ENCODE measurements at regions not wholly inside any gene's neighbourhood (a gene's known extent, or its start where the extent isn't known, plus 50 kb on each side); places are given as distances from the start of the nearest gene placed in this dataset.
"Not testable (repeated sequence)": the region's sequence is repeated elsewhere in the genome, so short reads cannot be mapped to it uniquely, and the experiment has no call there.

- not testable (repeated sequence) for DNase-seq
These were observed 168.4 kb downstream of the CWH43 start for GRCh38 chr4:49154308-49155103.

GRCh38 chr4:49155270-49155669, 169.2 kb downstream of the CWH43 start:
- not testable (repeated sequence) for DNase-seq

- DNase-seq, result not testable (repeated sequence)
These were observed 170.2 kb downstream of the CWH43 start for GRCh38 chr4:49156309-49156708.

- DNase-seq, result not testable (repeated sequence)
These were observed 171.6 kb downstream of the CWH43 start for GRCh38 chr4:49157630-49158029.

- not testable (repeated sequence) for DNase-seq
These were observed 175.1 kb downstream of the CWH43 start for GRCh38 chr4:49161111-49161541.

GRCh38 chr4:49164916-49165315, 178.8 kb downstream of the CWH43 start:
- DNase-seq, result not testable (repeated sequence)

GRCh38 chr4:49177847-49178246, 191.8 kb downstream of the CWH43 start:
- not testable (repeated sequence) for DNase-seq

GRCh38 chr4:49181088-49181487, 195.0 kb downstream of the CWH43 start:
- DNase-seq, result not testable (repeated sequence)

- not testable (repeated sequence) for DNase-seq
These were observed 225.5 kb downstream of the CWH43 start for GRCh38 chr4:49211396-49212194.

- DNase-seq, result not testable (repeated sequence)
These were observed 227.2 kb downstream of the CWH43 start for GRCh38 chr4:49213250-49213649.

- not testable (repeated sequence) for DNase-seq
These were observed 227.7 kb downstream of the CWH43 start for GRCh38 chr4:49213750-49214149.

- not testable (repeated sequence) for DNase-seq
These were observed 228.5 kb downstream of the CWH43 start for GRCh38 chr4:49214453-49215081.

- not testable (repeated sequence) for DNase-seq
These were observed 229.0 kb downstream of the CWH43 start for GRCh38 chr4:49215082-49215479.

- DNase-seq, result not testable (repeated sequence)
These were observed 230.5 kb downstream of the CWH43 start for GRCh38 chr4:49216606-49217005.

- no peak for DNase-seq
These were observed 231.4 kb downstream of the CWH43 start for GRCh38 chr4:49217492-49217891.

- DNase-seq, result not testable (repeated sequence)
These were observed 232.0 kb downstream of the CWH43 start for GRCh38 chr4:49218094-49218493.

GRCh38 chr4:49218931-49219330, 232.9 kb downstream of the CWH43 start:
- not testable (repeated sequence) for DNase-seq

GRCh38 chr4:49219489-49220225, 233.6 kb downstream of the CWH43 start:
- DNase-seq, result not testable (repeated sequence)

GRCh38 chr4:49221209-49221608, 235.1 kb downstream of the CWH43 start:
- no peak for DNase-seq

- not testable (repeated sequence) for DNase-seq
These were observed 236.7 kb downstream of the CWH43 start for GRCh38 chr4:49222810-49223209.

GRCh38 chr4:49226216-49226866, 240.3 kb downstream of the CWH43 start:
- DNase-seq, result not testable (repeated sequence)

GRCh38 chr4:49227941-49228340, 241.9 kb downstream of the CWH43 start:
- DNase-seq, result not testable (repeated sequence)

Data from dermis blood vessel endothelial cell (primary cell).